B cell (primary cell): ENCODE measurements at regions not wholly inside any gene's neighbourhood (a gene's known extent, or its start where the extent isn't known, plus 50 kb on each side); places are given as distances from the start of the nearest gene placed in this dataset.

Experiments used
- EZH2 ChIP-seq: IDR thresholded peaks from 2 replicates; pipeline ENCODE4 v1.6.1; 2012; ENCODE audit warnings: borderline replicate concordance, low read depth, mild to moderate bottlenecking, moderate library complexity, low read length; ENCODE audit not compliant: insufficient read depth, poor library complexity, severe bottlenecking
- TF ChIP-seq, protein P1 (sequence below): fragments of 200-600 bp; IDR thresholded peaks from one replicate; pipeline ENCODE4 v1.8.0; 2022; ENCODE audit warnings: antibody characterized with exemption, mild to moderate bottlenecking

DNA sequence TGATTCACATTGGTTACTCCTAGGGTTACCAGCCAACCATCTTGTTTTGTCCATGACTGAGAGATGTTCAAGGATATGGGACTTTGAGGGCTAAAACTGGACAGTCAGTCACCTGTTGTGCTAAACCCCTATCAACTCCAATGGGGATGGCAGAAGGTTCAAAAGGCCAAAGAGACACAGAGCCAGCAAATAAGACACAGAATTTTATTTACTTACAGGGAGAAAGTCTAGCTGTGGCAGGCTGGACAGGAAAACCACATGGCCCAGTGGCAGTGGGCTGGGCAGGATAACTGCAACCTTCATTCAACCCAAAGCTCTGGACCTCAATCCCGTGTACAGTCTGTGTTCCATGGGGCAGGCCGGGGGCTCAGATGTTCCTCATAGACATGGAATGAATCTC is 326.7 kb upstream of the RPS6KA3 start:
- TF ChIP-seq, protein P1, sequence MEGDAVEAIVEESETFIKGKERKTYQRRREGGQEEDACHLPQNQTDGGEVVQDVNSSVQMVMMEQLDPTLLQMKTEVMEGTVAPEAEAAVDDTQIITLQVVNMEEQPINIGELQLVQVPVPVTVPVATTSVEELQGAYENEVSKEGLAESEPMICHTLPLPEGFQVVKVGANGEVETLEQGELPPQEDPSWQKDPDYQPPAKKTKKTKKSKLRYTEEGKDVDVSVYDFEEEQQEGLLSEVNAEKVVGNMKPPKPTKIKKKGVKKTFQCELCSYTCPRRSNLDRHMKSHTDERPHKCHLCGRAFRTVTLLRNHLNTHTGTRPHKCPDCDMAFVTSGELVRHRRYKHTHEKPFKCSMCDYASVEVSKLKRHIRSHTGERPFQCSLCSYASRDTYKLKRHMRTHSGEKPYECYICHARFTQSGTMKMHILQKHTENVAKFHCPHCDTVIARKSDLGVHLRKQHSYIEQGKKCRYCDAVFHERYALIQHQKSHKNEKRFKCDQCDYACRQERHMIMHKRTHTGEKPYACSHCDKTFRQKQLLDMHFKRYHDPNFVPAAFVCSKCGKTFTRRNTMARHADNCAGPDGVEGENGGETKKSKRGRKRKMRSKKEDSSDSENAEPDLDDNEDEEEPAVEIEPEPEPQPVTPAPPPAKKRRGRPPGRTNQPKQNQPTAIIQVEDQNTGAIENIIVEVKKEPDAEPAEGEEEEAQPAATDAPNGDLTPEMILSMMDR: no peak
- TF ChIP-seq EZH2: no peak
